SK-N-SH (cell line): ENCODE measurements at regions not wholly inside any gene's neighbourhood (a gene's known extent, or its start where the extent isn't known, plus 50 kb on each side); places are given as distances from the start of the nearest gene placed in this dataset.
A peak's percentile ranks its signal among the peaks of the same experiment; 100 is the strongest.

Experiments used
- CTCF ChIA-PET: fragments of 300-600, 350-600 bp; formaldehyde crosslinking; extraction: SDS; loops from one replicate; lab custom pipeline; 2021; lab: Yijun Ruan, JAX
- POLR2A ChIA-PET: fragments of 350-600 bp; sonication (Branson Sonifier 250); formaldehyde crosslinking; extraction: SDS; loops from one replicate; lab custom pipeline; 2020; ENCODE audit warnings: antibody characterized with exemption, inconsistent platforms; lab: Yijun Ruan, JAX
- DNase-seq: peaks from one replicate; pipeline ENCODE4 v3.0.0; 2012
- H2AFZ ChIP-seq: fragments of 200-600 bp; sonication (generic); 2 replicates; pipeline ENCODE4 v1.8.1; 2016; ENCODE audit warnings: antibody characterized with exemption, mild to moderate bottlenecking, low read depth
- H3F3A ChIP-seq: fragments of 200-600 bp; sonication (generic); replicated peaks from 2 replicates; pipeline ENCODE3; 2016; ENCODE audit warnings: antibody characterized with exemption, mild to moderate bottlenecking; ENCODE audit not compliant: insufficient read depth
- H3K27ac ChIP-seq, 2 experiments: fragments of 200-500 bp in 1 of 2; fragments of 200-600 bp in 1 of 2; sonication (Bioruptor generic) in 1 of 2; sonication (generic), shearing (Covaris generic) in 1 of 2; 2 replicates each; pipeline versions ENCODE4 v1.5.1 to v1.6.1; 2014 to 2016; ENCODE audit warnings: low read depth in 2 of 2, inconsistent platforms in 1 of 2, low read length in 1 of 2, mild to moderate bottlenecking in 1 of 2, mixed read lengths in 1 of 2
- H3K27me3 ChIP-seq: fragments of 200-600 bp; sonication (generic), shearing (Covaris generic); 2 replicates; pipeline ENCODE4 v1.6.1; 2016; ENCODE audit warnings: mixed run types; ENCODE audit not compliant: insufficient read depth
- H3K36me3 ChIP-seq, 2 experiments: fragments of 200-500 bp in 1 of 2; fragments of 200-600 bp in 1 of 2; sonication (Bioruptor generic) in 1 of 2; sonication (generic) in 1 of 2; replicated peaks in 1 of 2; 2 replicates each; pipeline versions ENCODE3 to v1.5.1; 2014 to 2016; ENCODE audit warnings: low read length in 1 of 2, mild to moderate bottlenecking in 1 of 2; ENCODE audit not compliant: insufficient read depth in 2 of 2, control insufficient read depth in 1 of 2
- H3K4me1 ChIP-seq, 2 experiments: fragments of 200-500 bp in 1 of 2; fragments of 200-600 bp in 1 of 2; sonication (Bioruptor generic) in 1 of 2; sonication (generic), shearing (Covaris generic) in 1 of 2; 2 replicates each; pipeline versions ENCODE4 v1.5.1 to v1.6.1; 2014 to 2016; ENCODE audit warnings: low read depth in 1 of 2, low read length in 1 of 2, mixed run types in 1 of 2; ENCODE audit not compliant: insufficient read depth in 2 of 2, control insufficient read depth in 1 of 2
- H3K4me2 ChIP-seq: fragments of 200-600 bp; sonication (generic), shearing (Covaris generic); 2 replicates; pipeline ENCODE4 v1.6.1; 2017; ENCODE audit warnings: mixed run types
- H3K4me3 ChIP-seq, 2 experiments: fragments of 200-500 bp in 1 of 2; fragments of 200-600 bp in 1 of 2; sonication (Bioruptor generic) in 1 of 2; sonication (generic), shearing (Covaris generic) in 1 of 2; 2 replicates each; pipeline versions ENCODE4 v1.5.1 to v1.8.1; 2014 to 2016; ENCODE audit warnings: low read depth in 2 of 2, inconsistent platforms in 1 of 2, low read length in 1 of 2, mild to moderate bottlenecking in 1 of 2, mixed read lengths in 1 of 2, moderate library complexity in 1 of 2
- H3K79me2 ChIP-seq: fragments of 200-600 bp; sonication (generic); 2 replicates; pipeline ENCODE4 v1.8.1; 2017; ENCODE audit warnings: mild to moderate bottlenecking; ENCODE audit not compliant: insufficient read depth
- H3K9ac ChIP-seq: fragments of 200-600 bp; sonication (generic); 2 replicates; pipeline ENCODE4 v1.6.1; 2017; ENCODE audit warnings: mixed run types
- H3K9me2 ChIP-seq: fragments of 200-600 bp; sonication (generic); 2 replicates; pipeline ENCODE4 v1.6.1; 2017; ENCODE audit warnings: mixed run types
- H3K9me3 ChIP-seq: fragments of 200-600 bp; sonication (generic); 2 replicates; pipeline ENCODE4 v1.6.1; 2017; ENCODE audit warnings: mixed run types, mild to moderate bottlenecking, moderate library complexity
- H4K20me1 ChIP-seq: fragments of 200-600 bp; sonication (generic); 2 replicates; pipeline ENCODE4 v1.6.1; 2017; ENCODE audit warnings: mild to moderate bottlenecking, mixed run types; ENCODE audit not compliant: insufficient read depth
- CHD2 ChIP-seq: fragments of 150-350 bp; IDR thresholded peaks from 2 replicates; pipeline ENCODE4 v1.6.1; 2018; ENCODE audit warnings: low read length; ENCODE audit not compliant: partially characterized antibody
- FOXM1 ChIP-seq: IDR thresholded peaks from 2 replicates; pipeline ENCODE4 v1.4.0; 2012; ENCODE audit warnings: low read depth, mild to moderate bottlenecking
- NFIC ChIP-seq: IDR thresholded peaks from 2 replicates; pipeline ENCODE4 v1.4.0; 2012; ENCODE audit warnings: borderline replicate concordance
- REST ChIP-seq: IDR thresholded peaks from 2 replicates; pipeline ENCODE4 v1.6.1; 2012; ENCODE audit warnings: mild to moderate bottlenecking, low read depth, low read length, moderate library complexity
- TAF1 ChIP-seq: IDR thresholded peaks from 2 replicates; pipeline ENCODE4 v1.6.1; 2012; ENCODE audit warnings: low read depth, mild to moderate bottlenecking, low read length, moderate library complexity, borderline replicate concordance
- TCF12 ChIP-seq: IDR thresholded peaks from 2 replicates; pipeline ENCODE4 v1.4.0; 2012
- TEAD4 ChIP-seq: IDR thresholded peaks from 2 replicates; pipeline ENCODE4 v1.4.0; 2012; ENCODE audit warnings: mild to moderate bottlenecking, borderline replicate concordance; ENCODE audit not compliant: insufficient read depth
- WGBS: methylation state at CpG from one replicate; pipeline ENCODE4 v1.1.6; 2017; ENCODE audit warnings: low lambda C conversion rate; 5-methylcytosine and 5-hydroxymethylcytosine counted together
- TF ChIP-seq, protein P1 (sequence below): IDR thresholded peaks from 2 replicates; pipeline ENCODE4 v1.4.0; 2012; ENCODE audit warnings: low read depth, borderline replicate concordance
- TF ChIP-seq, protein P2 (sequence below): fragments of 150-350 bp; IDR thresholded peaks from 2 replicates; pipeline ENCODE4 v1.6.1; 2017; ENCODE audit warnings: antibody characterized with exemption, low read length, low read depth, borderline replicate concordance

DNA sequence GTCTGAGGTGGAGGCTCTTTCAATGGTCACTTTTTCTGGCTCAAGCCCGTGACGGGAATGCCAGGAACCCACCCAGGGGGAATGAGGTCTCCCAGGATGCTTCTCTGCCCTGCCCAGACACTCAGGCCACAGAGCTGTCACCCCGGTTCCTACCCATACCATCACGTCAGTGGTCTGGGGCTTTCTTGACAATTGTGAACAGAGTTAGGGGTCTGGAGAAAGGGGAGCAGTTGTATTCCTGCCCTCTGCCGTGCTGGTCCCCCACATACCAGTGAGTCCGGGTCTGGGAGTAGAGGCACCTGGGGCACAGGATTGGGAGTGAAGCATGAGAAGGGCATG is 97.2 kb downstream of the B3GNT2 start:
- Histone ChIP-seq H3K9me3 (no peaks in the 10 kb centered on the region), H4K20me1 (no peaks in the 10 kb centered on the region), H2AFZ (no peak overlapping the region), H3K4me3 (no peak overlapping the region), H3K9me2 (no peaks in the 10 kb centered on the region), H3K4me2 (no peak overlapping the region), H3K27ac (peak overlapping the region in 1 of 2 experiments; percentile 62; a peak in 1 of 4 replicates), H3K4me1 (peaks cover 0 to 33% of the 10 kb centered on the region in 2 experiments; a peak in 2 of 4 replicates), H3F3A (no peaks in the 10 kb centered on the region), H3K36me3 (no peaks in the 10 kb centered on the region), H3K9ac (no peak overlapping the region), H3K27me3 (no peaks in the 10 kb centered on the region), H3K79me2 (no peaks in the 10 kb centered on the region)
- 81% methylated on average over 3 of the region's 6 CpGs for WGBS
- POLR2A ChIA-PET: no interaction called here
- DNase-seq: no peak
- TF ChIP-seq FOXM1: no peak
- CTCF ChIA-PET: interaction anchor here (1.0 kb wide), 1 partner anchor 16 kb away, joined by 3 read pairs; no protein-coding TSS in a partner anchor

- H3K79me2 ChIP-seq: no peaks in the 10 kb centered on the region
- TF ChIP-seq, protein P1, sequence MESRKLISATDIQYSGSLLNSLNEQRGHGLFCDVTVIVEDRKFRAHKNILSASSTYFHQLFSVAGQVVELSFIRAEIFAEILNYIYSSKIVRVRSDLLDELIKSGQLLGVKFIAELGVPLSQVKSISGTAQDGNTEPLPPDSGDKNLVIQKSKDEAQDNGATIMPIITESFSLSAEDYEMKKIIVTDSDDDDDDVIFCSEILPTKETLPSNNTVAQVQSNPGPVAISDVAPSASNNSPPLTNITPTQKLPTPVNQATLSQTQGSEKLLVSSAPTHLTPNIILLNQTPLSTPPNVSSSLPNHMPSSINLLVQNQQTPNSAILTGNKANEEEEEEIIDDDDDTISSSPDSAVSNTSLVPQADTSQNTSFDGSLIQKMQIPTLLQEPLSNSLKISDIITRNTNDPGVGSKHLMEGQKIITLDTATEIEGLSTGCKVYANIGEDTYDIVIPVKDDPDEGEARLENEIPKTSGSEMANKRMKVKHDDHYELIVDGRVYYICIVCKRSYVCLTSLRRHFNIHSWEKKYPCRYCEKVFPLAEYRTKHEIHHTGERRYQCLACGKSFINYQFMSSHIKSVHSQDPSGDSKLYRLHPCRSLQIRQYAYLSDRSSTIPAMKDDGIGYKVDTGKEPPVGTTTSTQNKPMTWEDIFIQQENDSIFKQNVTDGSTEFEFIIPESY: no peak
- no peak for TF ChIP-seq FOXM1
- TF ChIP-seq TEAD4: no peak
- no peak for TF ChIP-seq TCF12
- TF ChIP-seq, protein P2, sequence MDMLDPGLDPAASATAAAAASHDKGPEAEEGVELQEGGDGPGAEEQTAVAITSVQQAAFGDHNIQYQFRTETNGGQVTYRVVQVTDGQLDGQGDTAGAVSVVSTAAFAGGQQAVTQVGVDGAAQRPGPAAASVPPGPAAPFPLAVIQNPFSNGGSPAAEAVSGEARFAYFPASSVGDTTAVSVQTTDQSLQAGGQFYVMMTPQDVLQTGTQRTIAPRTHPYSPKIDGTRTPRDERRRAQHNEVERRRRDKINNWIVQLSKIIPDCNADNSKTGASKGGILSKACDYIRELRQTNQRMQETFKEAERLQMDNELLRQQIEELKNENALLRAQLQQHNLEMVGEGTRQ: no peak
- no peak for TF ChIP-seq CHD2
- TF ChIP-seq NFIC: no peak
- no peak for TF ChIP-seq REST
- TF ChIP-seq TAF1: no peak
- CTCF ChIA-PET: interaction anchor here (1.0 kb wide), 1 partner anchor 17 kb away, joined by 3 read pairs; no protein-coding TSS in a partner anchor
- H3K27ac ChIP-seq: no peak overlapping the region
- H3K27me3 ChIP-seq: no peaks in the 10 kb centered on the region
- H3K9me2 ChIP-seq: no peaks in the 10 kb centered on the region
- POLR2A ChIA-PET: no interaction called here
- H3K4me2 ChIP-seq: no peak overlapping the region
- H3K36me3 ChIP-seq: no peaks in the 10 kb centered on the region
- H3K4me1 ChIP-seq: peaks cover 0 to 39% of the 10 kb centered on the region in 2 experiments; a peak in 2 of 4 replicates
- no peak for DNase-seq
- no peaks in the 10 kb centered on the region for H3K9me3 ChIP-seq
- H3F3A ChIP-seq: no peaks in the 10 kb centered on the region
- H2AFZ ChIP-seq: no peak overlapping the region
- no peak overlapping the region for H3K9ac ChIP-seq
- 75% methylated on average over 4 of the region's 4 CpGs for WGBS
- H4K20me1 ChIP-seq: no peaks in the 10 kb centered on the region
- H3K4me3 ChIP-seq: no peak overlapping the region
These were observed 96.3 kb downstream of the B3GNT2 start for GRCh38 chr2:62292190-62292589.
